PFSK-1 (cell line): ENCODE measurements at regions not wholly inside any gene's neighbourhood (a gene's known extent, or its start where the extent isn't known, plus 50 kb on each side); places are given as distances from the start of the nearest gene placed in this dataset.
A peak's percentile ranks its signal among the peaks of the same experiment; 100 is the strongest.

Experiments used
- FOXP2 ChIP-seq: optimal IDR thresholded peaks from 2 replicates; pipeline ENCODE3; 2011; ENCODE audit warnings: borderline replicate concordance, control low read depth, inconsistent platforms; ENCODE audit not compliant: insufficient read depth; ENCODE audit errors: extremely low read length, extremely low read depth
- POLR2AphosphoS5 ChIP-seq: IDR thresholded peaks from 2 replicates; pipeline ENCODE4 v1.6.1; 2012; ENCODE audit warnings: low read depth, mild to moderate bottlenecking, control low read depth, low read length, moderate library complexity
- SIN3A ChIP-seq: IDR thresholded peaks from 2 replicates; pipeline ENCODE4 v1.6.1; 2012; ENCODE audit warnings: mild to moderate bottlenecking, low read length, moderate library complexity, borderline replicate concordance; ENCODE audit not compliant: insufficient read depth
- TAF1 ChIP-seq: IDR thresholded peaks from 2 replicates; pipeline ENCODE4 v1.6.1; 2012; ENCODE audit warnings: low read length, control low read depth, borderline replicate concordance; ENCODE audit not compliant: insufficient read depth
- TF ChIP-seq, protein P1 (sequence below), 2 experiments: IDR thresholded peaks; 2 replicates each; pipeline versions ENCODE4 v1.6.1 to v1.8.0; 2011 to 2012; ENCODE audit warnings: low read depth in 2 of 2, low read length in 2 of 2, control low read depth in 1 of 2, inconsistent platforms in 1 of 2, mild to moderate bottlenecking in 1 of 2, moderate library complexity in 1 of 2; ENCODE audit not compliant: insufficient read depth in 1 of 2

DNA sequence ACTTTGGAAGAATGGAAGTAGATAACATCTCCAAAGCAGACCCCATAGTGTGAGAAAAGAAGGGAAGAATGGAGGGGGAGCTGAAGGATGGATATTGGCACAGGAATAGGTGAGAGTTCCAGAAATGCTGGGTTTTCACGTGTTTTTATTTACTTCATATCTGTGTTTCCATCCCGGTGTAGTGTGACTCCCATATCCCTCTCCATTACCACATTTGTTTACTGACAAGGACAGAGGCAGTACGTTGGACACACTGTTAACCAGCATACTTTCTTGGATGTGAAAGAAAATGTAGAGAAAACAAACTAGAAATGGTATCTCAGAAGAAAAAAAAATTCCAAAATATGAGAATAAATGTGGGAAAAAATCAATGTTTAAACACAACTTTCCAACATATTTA is 124.4 kb upstream of the PFKP start:
- TF ChIP-seq SIN3A (no peak), TAF1 (no peak), POLR2AphosphoS5 (no peak), FOXP2 (peak; percentile 32)
- TF ChIP-seq, protein P1, sequence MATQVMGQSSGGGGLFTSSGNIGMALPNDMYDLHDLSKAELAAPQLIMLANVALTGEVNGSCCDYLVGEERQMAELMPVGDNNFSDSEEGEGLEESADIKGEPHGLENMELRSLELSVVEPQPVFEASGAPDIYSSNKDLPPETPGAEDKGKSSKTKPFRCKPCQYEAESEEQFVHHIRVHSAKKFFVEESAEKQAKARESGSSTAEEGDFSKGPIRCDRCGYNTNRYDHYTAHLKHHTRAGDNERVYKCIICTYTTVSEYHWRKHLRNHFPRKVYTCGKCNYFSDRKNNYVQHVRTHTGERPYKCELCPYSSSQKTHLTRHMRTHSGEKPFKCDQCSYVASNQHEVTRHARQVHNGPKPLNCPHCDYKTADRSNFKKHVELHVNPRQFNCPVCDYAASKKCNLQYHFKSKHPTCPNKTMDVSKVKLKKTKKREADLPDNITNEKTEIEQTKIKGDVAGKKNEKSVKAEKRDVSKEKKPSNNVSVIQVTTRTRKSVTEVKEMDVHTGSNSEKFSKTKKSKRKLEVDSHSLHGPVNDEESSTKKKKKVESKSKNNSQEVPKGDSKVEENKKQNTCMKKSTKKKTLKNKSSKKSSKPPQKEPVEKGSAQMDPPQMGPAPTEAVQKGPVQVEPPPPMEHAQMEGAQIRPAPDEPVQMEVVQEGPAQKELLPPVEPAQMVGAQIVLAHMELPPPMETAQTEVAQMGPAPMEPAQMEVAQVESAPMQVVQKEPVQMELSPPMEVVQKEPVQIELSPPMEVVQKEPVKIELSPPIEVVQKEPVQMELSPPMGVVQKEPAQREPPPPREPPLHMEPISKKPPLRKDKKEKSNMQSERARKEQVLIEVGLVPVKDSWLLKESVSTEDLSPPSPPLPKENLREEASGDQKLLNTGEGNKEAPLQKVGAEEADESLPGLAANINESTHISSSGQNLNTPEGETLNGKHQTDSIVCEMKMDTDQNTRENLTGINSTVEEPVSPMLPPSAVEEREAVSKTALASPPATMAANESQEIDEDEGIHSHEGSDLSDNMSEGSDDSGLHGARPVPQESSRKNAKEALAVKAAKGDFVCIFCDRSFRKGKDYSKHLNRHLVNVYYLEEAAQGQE (IDR thresholded peaks at IDR 0.05; ENCODE audit: insufficient read depth in 1 of 2, low read depth in 2 of 2, low read length in 2 of 2): no peak

DNA sequence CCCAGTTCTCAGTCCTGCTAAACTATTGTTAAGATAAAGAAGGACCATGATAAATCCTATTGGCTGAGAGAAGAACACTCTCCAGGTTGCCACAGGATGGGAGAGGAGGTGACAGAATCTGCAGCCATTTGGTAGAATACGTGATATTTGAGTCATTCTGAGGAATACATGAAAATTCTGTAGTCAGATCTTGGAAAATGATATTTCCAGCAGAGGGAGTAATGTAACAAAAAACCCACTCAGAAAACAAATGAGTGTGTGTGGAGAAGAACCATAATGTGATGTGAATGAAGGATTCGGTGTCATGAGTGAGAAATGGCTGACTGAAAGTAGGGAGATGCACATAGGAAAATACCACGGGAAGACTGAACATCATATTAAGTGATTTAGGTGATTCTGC is 128.5 kb upstream of the PFKP start:
- TF ChIP-seq FOXP2 (no peak), POLR2AphosphoS5 (no peak), TAF1 (no peak), SIN3A (no peak)
- TF ChIP-seq, protein P1 (IDR thresholded peaks at IDR 0.05; ENCODE audit: insufficient read depth in 1 of 2, low read depth in 2 of 2, low read length in 2 of 2): no peak

DNA sequence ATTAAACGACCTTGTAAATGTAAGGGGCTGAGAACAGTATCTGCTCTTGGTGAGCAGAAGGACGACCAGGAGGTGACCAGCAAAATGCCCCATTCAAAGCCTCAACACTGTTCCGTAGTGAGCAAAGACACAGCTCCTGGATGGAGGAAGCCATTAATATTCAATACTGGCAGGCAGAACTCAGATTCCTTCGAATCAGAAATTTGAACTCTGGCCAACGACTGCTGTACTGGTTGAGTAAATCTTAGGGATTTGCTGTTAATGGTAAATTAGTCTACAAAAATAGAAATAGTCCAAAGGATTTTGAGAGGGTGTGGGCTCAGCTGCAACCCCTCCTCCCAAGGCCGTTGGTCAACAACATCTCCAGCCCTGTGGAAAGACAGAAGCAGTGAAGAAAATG is 130.5 kb upstream of the PFKP start:
- TF ChIP-seq SIN3A (no peak), TAF1 (no peak), POLR2AphosphoS5 (no peak), FOXP2 (no peak)

DNA sequence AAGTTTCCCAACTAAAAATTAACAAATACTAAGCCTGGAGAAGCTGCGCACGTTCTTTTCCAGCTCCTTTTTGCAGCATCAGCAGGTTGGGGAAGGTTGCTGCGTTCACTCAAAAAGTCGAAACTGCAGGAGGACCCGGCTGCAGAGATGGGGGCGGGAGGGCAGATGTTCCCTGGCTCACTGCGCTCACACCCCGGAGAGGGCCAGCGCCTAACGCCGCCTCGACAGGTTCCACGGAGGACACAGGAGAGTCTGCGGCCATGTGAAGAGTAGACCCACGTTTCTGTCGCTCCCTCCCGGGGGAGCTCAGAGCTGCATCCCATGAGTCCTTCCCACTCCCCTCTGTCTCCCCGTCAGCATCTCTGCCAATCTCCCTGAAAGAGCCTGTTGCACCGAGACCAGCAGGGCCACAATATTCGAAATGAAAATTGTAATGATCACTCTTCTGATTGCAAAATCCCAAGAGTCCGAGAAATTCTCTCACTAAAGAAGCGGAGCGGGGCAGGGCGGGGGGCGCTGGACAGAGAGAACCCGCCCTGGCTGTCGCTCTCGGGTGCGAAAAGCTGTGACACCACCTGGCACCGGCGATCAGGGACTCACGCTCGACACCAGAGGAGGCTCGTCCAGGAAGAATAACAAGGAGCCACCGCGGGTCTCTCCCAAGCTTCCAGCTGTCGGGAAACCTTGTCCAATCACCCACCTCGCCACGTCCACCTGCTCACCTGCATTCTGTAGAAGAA is 131.5 kb upstream of the PFKP start:
- TF ChIP-seq, protein P1 (IDR thresholded peaks at IDR 0.05; ENCODE audit: insufficient read depth in 1 of 2, low read depth in 2 of 2, low read length in 2 of 2): no peak
- TF ChIP-seq FOXP2 (no peak), TAF1 (no peak)

DNA sequence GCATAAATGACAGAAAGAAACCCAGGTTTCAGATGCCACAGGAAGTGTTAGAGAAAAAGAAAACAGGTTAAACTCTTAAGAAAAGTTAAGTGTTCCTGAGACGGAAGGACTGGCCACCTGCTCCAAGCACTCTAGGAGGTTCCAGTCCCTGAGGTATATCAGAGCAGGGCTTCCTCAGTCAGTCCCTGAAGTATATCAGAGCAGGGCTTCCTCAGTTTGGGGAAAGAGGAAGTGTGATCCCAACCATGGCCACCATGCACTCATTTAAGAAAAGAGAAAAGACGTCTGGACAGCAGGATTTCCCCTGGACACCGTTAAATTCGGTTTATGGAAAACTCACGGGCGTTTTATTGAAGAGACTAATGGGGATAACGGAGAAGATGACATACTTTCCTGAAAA is 133.4 kb upstream of the PFKP start:
- TF ChIP-seq SIN3A (no peak), FOXP2 (no peak), TAF1 (no peak), POLR2AphosphoS5 (no peak)
- TF ChIP-seq, protein P1 (IDR thresholded peaks at IDR 0.05; ENCODE audit: insufficient read depth in 1 of 2, low read depth in 2 of 2, low read length in 2 of 2): no peak
